ENCODE measurements at regions not wholly inside any gene's neighbourhood (a gene's known extent, or its start where the extent isn't known, plus 50 kb on each side); places are given as distances from the start of the nearest gene placed in this dataset.

- no peaks in the 10 kb centered on the region for H3K27me3 Mint-ChIP-seq
- no peaks in the 10 kb centered on the region for H3K27me3 ChIP-seq (ENCODE audit: control insufficient read depth in 2 of 2, insufficient read depth in 2 of 2, low read length in 2 of 2)
- H3K27ac Mint-ChIP-seq: no peak overlapping the region
- peaks cover 0 to 6% (median 0%) of the 10 kb centered on the region in 3 experiments for H3K9me3 ChIP-seq (ENCODE audit: control insufficient read depth in 2 of 3, low read length in 3 of 3)
- H3K4me1 Mint-ChIP-seq: no peaks in the 10 kb centered on the region
- POLR2A ChIA-PET: no interaction called here
- no peaks in the 10 kb centered on the region for H3K36me3 ChIP-seq (ENCODE audit: control insufficient read depth in 2 of 3, insufficient read depth in 3 of 3, low read length in 3 of 3)
- no peak overlapping the region for H3K27ac ChIP-seq (ENCODE audit: low read depth, low read length)
- peaks cover 0 to 23% (median 4%) of the 10 kb centered on the region in 11 donors for H3K9me3 Mint-ChIP-seq
- no peak overlapping the region for H3K4me3 Mint-ChIP-seq
- ATAC-seq (no peak), DNase-seq (no peak)
- H3K4me1 ChIP-seq (ENCODE audit: control insufficient read depth in 2 of 2, insufficient read depth in 2 of 2, low read length in 2 of 2): no peaks in the 10 kb centered on the region
- H3K36me3 Mint-ChIP-seq: peaks cover 0 to 4% (median 0%) of the 10 kb centered on the region in 5 donors
- intact Hi-C loops (cut with micrococcal nuclease): no loop called here
- CTCF ChIA-PET: no interaction called here
- no peak overlapping the region for H3K4me3 ChIP-seq (ENCODE audit: low read length)
Measured at GRCh38 chr5:144832416-144832815, 661.7 kb downstream of the KCTD16 start.

- DNase-seq (no peak), ATAC-seq (no peak)
- Histone ChIP-seq H3K4me3 (ENCODE audit: low read length) (no peak overlapping the region), H3K27me3 (ENCODE audit: control insufficient read depth in 2 of 2, insufficient read depth in 2 of 2, low read length in 2 of 2) (no peaks in the 10 kb centered on the region), H3K36me3 (ENCODE audit: control insufficient read depth in 2 of 3, insufficient read depth in 3 of 3, low read length in 3 of 3) (no peaks in the 10 kb centered on the region), H3K27ac (ENCODE audit: low read depth, low read length) (no peak overlapping the region), H3K9me3 (ENCODE audit: control insufficient read depth in 2 of 3, low read length in 3 of 3) (peaks cover 0 to 6% (median 0%) of the 10 kb centered on the region in 3 experiments), H3K4me1 (ENCODE audit: control insufficient read depth in 2 of 2, insufficient read depth in 2 of 2, low read length in 2 of 2) (no peaks in the 10 kb centered on the region)
- intact Hi-C loops (cut with micrococcal nuclease): no loop called here
- ChIA-PET CTCF (no interaction called here), POLR2A (no interaction called here)
- no peak overlapping the region for H3K4me3 Mint-ChIP-seq
- H3K27me3 Mint-ChIP-seq: no peaks in the 10 kb centered on the region
- peaks cover 0 to 4% (median 0%) of the 10 kb centered on the region in 5 donors for H3K36me3 Mint-ChIP-seq
- peaks cover 0 to 23% (median 4%) of the 10 kb centered on the region in 11 donors for H3K9me3 Mint-ChIP-seq
- no peaks in the 10 kb centered on the region for H3K4me1 Mint-ChIP-seq
- no peak overlapping the region for H3K27ac Mint-ChIP-seq
Measured at GRCh38 chr5:144831650-144832049, 661.0 kb downstream of the KCTD16 start.

DNA sequence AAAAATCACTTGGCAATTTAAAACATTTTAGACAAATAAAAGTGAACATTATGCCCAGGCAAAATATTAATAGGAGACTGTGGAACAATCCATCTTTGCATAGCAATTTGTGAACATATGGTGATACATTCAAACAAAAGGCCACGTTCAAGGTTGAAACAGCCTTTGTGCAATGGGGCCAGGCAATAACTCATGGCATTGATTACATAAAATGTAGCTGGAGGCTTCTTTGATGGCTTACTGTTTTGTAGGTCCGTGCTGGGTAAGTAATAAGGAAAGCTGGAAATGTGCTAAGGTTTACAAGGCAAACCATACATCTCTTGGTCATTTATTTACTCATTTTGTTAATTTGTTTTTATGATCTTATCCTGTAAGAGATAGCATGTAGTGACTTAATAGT lies 651.8 kb downstream of the KCTD16 start:
- Mint-ChIP-seq H3K27me3 (no peaks in the 10 kb centered on the region), H3K4me3 (no peak overlapping the region), H3K36me3 (no peaks in the 10 kb centered on the region), H3K9me3 (peaks cover 1 to 20% (median 6%) of the 10 kb centered on the region in 11 donors), H3K27ac (no peak overlapping the region), H3K4me1 (no peaks in the 10 kb centered on the region)
- Histone ChIP-seq H3K27me3 (ENCODE audit: control insufficient read depth in 2 of 2, insufficient read depth in 2 of 2, low read length in 2 of 2) (no peaks in the 10 kb centered on the region), H3K9me3 (ENCODE audit: control insufficient read depth in 2 of 3, low read length in 3 of 3) (no peaks in the 10 kb centered on the region), H3K27ac (ENCODE audit: low read depth, low read length) (no peak overlapping the region), H3K36me3 (ENCODE audit: control insufficient read depth in 2 of 3, insufficient read depth in 3 of 3, low read length in 3 of 3) (no peaks in the 10 kb centered on the region), H3K4me3 (ENCODE audit: low read length) (no peak overlapping the region), H3K4me1 (ENCODE audit: control insufficient read depth in 2 of 2, insufficient read depth in 2 of 2, low read length in 2 of 2) (no peaks in the 10 kb centered on the region)
- no peak for DNase-seq
- POLR2A ChIA-PET: no interaction called here
- intact Hi-C loops (cut with micrococcal nuclease): no loop called here
- no peak for ATAC-seq
- CTCF ChIA-PET: no interaction called here

GRCh38 chr5:144820278-144820677 lies 649.6 kb downstream of the KCTD16 start:
- H3K36me3 Mint-ChIP-seq: no peaks in the 10 kb centered on the region
- Histone ChIP-seq H3K27me3 (ENCODE audit: control insufficient read depth in 2 of 2, insufficient read depth in 2 of 2, low read length in 2 of 2) (no peaks in the 10 kb centered on the region), H3K27ac (ENCODE audit: low read depth, low read length) (no peak overlapping the region), H3K4me1 (ENCODE audit: control insufficient read depth in 2 of 2, insufficient read depth in 2 of 2, low read length in 2 of 2) (no peaks in the 10 kb centered on the region), H3K4me3 (ENCODE audit: low read length) (no peak overlapping the region), H3K36me3 (ENCODE audit: control insufficient read depth in 2 of 3, insufficient read depth in 3 of 3, low read length in 3 of 3) (no peaks in the 10 kb centered on the region), H3K9me3 (ENCODE audit: control insufficient read depth in 2 of 3, low read length in 3 of 3) (no peaks in the 10 kb centered on the region)
- peaks cover 0 to 21% (median 6%) of the 10 kb centered on the region in 11 donors for H3K9me3 Mint-ChIP-seq
- H3K4me1 Mint-ChIP-seq: no peaks in the 10 kb centered on the region
- intact Hi-C loops (cut with micrococcal nuclease): no loop called here
- H3K27ac Mint-ChIP-seq: no peak overlapping the region
- no peak overlapping the region for H3K4me3 Mint-ChIP-seq
- POLR2A ChIA-PET: no interaction called here
- ATAC-seq: no peak
- no peak for DNase-seq
- no peaks in the 10 kb centered on the region for H3K27me3 Mint-ChIP-seq
- CTCF ChIA-PET: interaction anchor here (0.6 kb wide), 1 partner anchor 50 kb away, joined by 3 read pairs; no protein-coding TSS in a partner anchor

DNA sequence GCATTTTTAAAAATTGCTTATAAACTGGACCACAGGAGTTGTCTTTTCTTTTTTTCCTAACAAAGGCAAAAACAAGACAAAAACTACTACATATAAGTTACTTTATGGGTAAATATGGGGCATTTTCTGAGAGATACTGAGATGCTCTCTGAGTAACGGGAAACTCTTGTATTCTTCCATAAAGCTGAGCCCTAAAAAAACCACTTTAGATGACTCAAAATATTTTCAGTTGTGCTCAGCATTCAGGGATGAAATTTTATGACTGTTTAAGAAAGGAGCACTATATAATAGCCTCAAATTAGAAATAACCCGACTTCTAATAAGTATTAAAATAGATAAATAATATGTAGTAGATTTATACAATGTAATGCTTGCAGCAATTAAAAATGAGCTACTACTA lies 644.5 kb downstream of the KCTD16 start:
- Histone ChIP-seq H3K9me3 (ENCODE audit: control insufficient read depth in 2 of 3, low read length in 3 of 3) (no peaks in the 10 kb centered on the region), H3K4me1 (ENCODE audit: control insufficient read depth in 2 of 2, insufficient read depth in 2 of 2, low read length in 2 of 2) (no peaks in the 10 kb centered on the region), H3K36me3 (ENCODE audit: control insufficient read depth in 2 of 3, insufficient read depth in 3 of 3, low read length in 3 of 3) (no peaks in the 10 kb centered on the region), H3K27ac (ENCODE audit: low read depth, low read length) (no peak overlapping the region), H3K27me3 (ENCODE audit: control insufficient read depth in 2 of 2, insufficient read depth in 2 of 2, low read length in 2 of 2) (no peaks in the 10 kb centered on the region), H3K4me3 (ENCODE audit: low read length) (no peak overlapping the region)
- Mint-ChIP-seq H3K4me1 (no peaks in the 10 kb centered on the region), H3K27me3 (no peaks in the 10 kb centered on the region), H3K27ac (no peak overlapping the region), H3K36me3 (no peaks in the 10 kb centered on the region), H3K9me3 (peaks cover 0 to 17% (median 2%) of the 10 kb centered on the region in 11 donors), H3K4me3 (no peak overlapping the region)
- ChIA-PET CTCF (no interaction called here), POLR2A (no interaction called here)
- ATAC-seq (no peak), DNase-seq (no peak)
- intact Hi-C loops (cut with micrococcal nuclease): no loop called here

DNA sequence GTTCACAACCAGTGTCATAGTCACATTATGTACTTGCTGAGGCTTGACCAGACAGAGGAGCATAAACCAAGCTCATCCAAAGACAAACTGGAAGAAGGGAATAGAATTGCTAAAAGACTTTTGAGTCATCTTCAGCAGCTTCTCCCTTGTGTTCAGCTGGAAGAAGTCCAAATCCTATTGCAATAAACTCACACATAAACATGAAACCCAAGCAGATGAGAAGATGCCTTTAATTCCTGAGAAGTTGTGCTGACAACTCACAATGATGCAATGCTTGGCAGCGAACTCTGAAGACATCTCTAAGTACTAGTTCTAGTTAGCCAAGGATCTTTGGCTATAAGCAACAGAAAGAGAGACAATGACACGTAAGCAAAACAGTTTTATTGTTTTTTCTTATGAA lies 642.1 kb downstream of the KCTD16 start:
- CTCF ChIA-PET: no interaction called here
- POLR2A ChIA-PET: no interaction called here
- Mint-ChIP-seq H3K27me3 (no peaks in the 10 kb centered on the region), H3K27ac (no peak overlapping the region), H3K4me3 (no peak overlapping the region), H3K36me3 (no peaks in the 10 kb centered on the region), H3K9me3 (peaks cover 0 to 14% (median 4%) of the 10 kb centered on the region in 11 donors), H3K4me1 (no peaks in the 10 kb centered on the region)
- no peaks in the 10 kb centered on the region for H3K36me3 ChIP-seq (ENCODE audit: control insufficient read depth in 2 of 3, insufficient read depth in 3 of 3, low read length in 3 of 3)
- H3K27me3 ChIP-seq (ENCODE audit: control insufficient read depth in 2 of 2, insufficient read depth in 2 of 2, low read length in 2 of 2): no peaks in the 10 kb centered on the region
- no peaks in the 10 kb centered on the region for H3K4me1 ChIP-seq (ENCODE audit: control insufficient read depth in 2 of 2, insufficient read depth in 2 of 2, low read length in 2 of 2)
- no peak overlapping the region for H3K4me3 ChIP-seq (ENCODE audit: low read length)
- H3K9me3 ChIP-seq (ENCODE audit: control insufficient read depth in 2 of 3, low read length in 3 of 3): no peaks in the 10 kb centered on the region
- no peak overlapping the region for H3K27ac ChIP-seq (ENCODE audit: low read depth, low read length)
- no peak for DNase-seq
- ATAC-seq: no peak
- intact Hi-C loops (cut with micrococcal nuclease): no loop called here

DNA sequence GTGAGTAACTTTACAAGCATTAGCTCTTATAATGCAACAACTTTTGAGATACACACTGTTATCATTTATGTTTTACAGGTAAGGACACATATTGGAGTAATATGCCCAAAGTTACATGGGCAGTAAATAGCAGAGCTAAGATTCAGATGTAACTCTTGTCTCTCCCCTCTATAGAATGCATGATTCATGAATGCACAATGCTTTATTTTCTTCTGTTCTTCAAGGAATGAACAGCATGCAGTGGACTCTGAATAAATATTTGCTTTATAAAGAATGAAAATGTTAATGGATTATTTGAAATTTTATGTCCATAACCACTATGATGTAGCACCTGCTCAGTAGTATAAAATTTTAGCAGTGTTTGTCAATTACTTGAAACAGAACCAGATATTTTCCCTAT lies 629.5 kb downstream of the KCTD16 start:
- Histone ChIP-seq H3K4me1 (ENCODE audit: control insufficient read depth in 2 of 2, insufficient read depth in 2 of 2, low read length in 2 of 2) (no peaks in the 10 kb centered on the region), H3K4me3 (ENCODE audit: low read length) (no peak overlapping the region), H3K9me3 (ENCODE audit: control insufficient read depth in 2 of 3, low read length in 3 of 3) (no peaks in the 10 kb centered on the region), H3K36me3 (ENCODE audit: control insufficient read depth in 2 of 3, insufficient read depth in 3 of 3, low read length in 3 of 3) (no peaks in the 10 kb centered on the region), H3K27ac (ENCODE audit: low read depth, low read length) (no peak overlapping the region), H3K27me3 (ENCODE audit: control insufficient read depth in 2 of 2, insufficient read depth in 2 of 2, low read length in 2 of 2) (no peaks in the 10 kb centered on the region)
- H3K4me1 Mint-ChIP-seq: no peaks in the 10 kb centered on the region
- H3K9me3 Mint-ChIP-seq: peaks cover 0 to 1% (median 0%) of the 10 kb centered on the region in 11 donors
- POLR2A ChIA-PET: no interaction called here
- H3K4me3 Mint-ChIP-seq: no peak overlapping the region
- DNase-seq (no peak), ATAC-seq (no peak)
- H3K36me3 Mint-ChIP-seq: no peaks in the 10 kb centered on the region
- H3K27me3 Mint-ChIP-seq: no peaks in the 10 kb centered on the region
- CTCF ChIA-PET: interaction anchor here (0.6 kb wide), 1 partner anchor 96 kb away, joined by 3 read pairs; no protein-coding TSS in a partner anchor
- H3K27ac Mint-ChIP-seq: no peak overlapping the region
- intact Hi-C loops (cut with micrococcal nuclease): no loop called here

All from naive thymus-derived CD4-positive, alpha-beta T cell (primary cell).